ENCODE measurements at regions not wholly inside any gene's neighbourhood (a gene's known extent, or its start where the extent isn't known, plus 50 kb on each side); places are given as distances from the start of the nearest gene placed in this dataset.

GRCh38 chr10:7477538-7478334 lies 66.9 kb upstream of the SFMBT2 start:
- no peak for DNase-seq

- no peak for DNase-seq
These were observed 65.1 kb upstream of the SFMBT2 start for GRCh38 chr10:7475939-7476338.

- DNase-seq: no peak
These were observed 64.4 kb upstream of the SFMBT2 start for GRCh38 chr10:7475046-7475911.

- no peak for DNase-seq
These were observed 63.6 kb upstream of the SFMBT2 start for GRCh38 chr10:7474388-7474787.

GRCh38 chr10:7473474-7473873 lies 62.6 kb upstream of the SFMBT2 start:
- no peak for DNase-seq

- DNase-seq: no peak
These were observed 61.0 kb upstream of the SFMBT2 start for GRCh38 chr10:7471720-7472367.

GRCh38 chr10:7470371-7470770 lies 59.5 kb upstream of the SFMBT2 start:
- DNase-seq: no peak

- no peak for DNase-seq
These were observed 56.3 kb upstream of the SFMBT2 start for GRCh38 chr10:7467031-7467667.

GRCh38 chr10:7464691-7465090 lies 53.9 kb upstream of the SFMBT2 start:
- DNase-seq: no peak
